Heart left ventricle (tissue), 16 donors: ENCODE measurements at regions not wholly inside any gene's neighbourhood (a gene's known extent, or its start where the extent isn't known, plus 50 kb on each side); places are given as distances from the start of the nearest gene placed in this dataset.
A peak's percentile ranks its signal among the peaks of the same experiment; 100 is the strongest.

Source experiments
- ATAC-seq, 4 donors: fragments of 200-7000 bp; cut with Tn5 transposase; one replicate each; pipeline ENCODE4 v1.9.1; 2020 to 2022; ENCODE audit warnings: moderate library complexity in 4 of 4, mild to moderate bottlenecking in 3 of 4, moderate number of reproducible peaks in 1 of 4
- DNase-seq, 5 donors: peaks; one replicate each; pipeline ENCODE4 v3.0.0-alpha.2; 2020
- H3K27ac ChIP-seq, 12 donors: fragments of 200-600 bp; sonication (generic) in 4 of 12; one replicate each; pipeline versions ENCODE4 v1.5.0 to v1.8.0; 2016 to 2022; ENCODE audit warnings: mild to moderate bottlenecking in 2 of 12
- H3K27me3 ChIP-seq, 9 donors: fragments of 200-600 bp; sonication (generic) in 2 of 9; one replicate each; pipeline versions ENCODE4 v1.5.1 to v1.8.0; 2016 to 2022; ENCODE audit warnings: mild to moderate bottlenecking in 3 of 9
- H3K36me3 ChIP-seq, 9 donors: fragments of 200-600 bp; sonication (generic) in 2 of 9; one replicate each; pipeline versions ENCODE4 v1.5.0 to v1.8.0; 2018 to 2022; ENCODE audit warnings: mild to moderate bottlenecking in 2 of 9
- H3K4me1 ChIP-seq, 12 donors: fragments of 200-600 bp; sonication (generic) in 4 of 12; one replicate each; pipeline versions ENCODE4 v1.5.0 to v1.8.0; 2016 to 2022; ENCODE audit warnings: mild to moderate bottlenecking in 3 of 12
- H3K4me3 ChIP-seq, 12 donors: fragments of 200-600 bp; sonication (generic) in 4 of 12; one replicate each; pipeline versions ENCODE4 v1.5.0 to v1.8.0; 2017 to 2022; ENCODE audit warnings: mild to moderate bottlenecking in 9 of 12, moderate library complexity in 4 of 12
- H3K9me3 ChIP-seq, 12 donors: fragments of 200-600 bp; sonication (generic) in 4 of 12; one replicate each; pipeline versions ENCODE4 v1.5.0 to v1.8.0; 2016 to 2022; ENCODE audit warnings: mild to moderate bottlenecking in 1 of 12
- CTCF ChIP-seq, 12 donors: fragments of 200-600 bp; sonication (generic) in 4 of 12; IDR thresholded peaks; one replicate each; pipeline versions ENCODE4 v1.5.0 to v1.8.0; 2018 to 2022; ENCODE audit warnings: antibody characterized with exemption in 12 of 12, mild to moderate bottlenecking in 5 of 12
- POLR2A ChIP-seq, 2 donors: fragments of 450-650 bp; IDR thresholded peaks; one replicate each; pipeline ENCODE4 v1.6.1; 2017; ENCODE audit warnings: antibody characterized with exemption in 2 of 2, mild to moderate bottlenecking in 2 of 2, moderate library complexity in 2 of 2
- WGBS, 4 donors: extraction: QIAGEN DNeasy Blood & Tissue Kit in 2 of 4; methylation state at CpG; one replicate each; pipeline versions ENCODE4 v1.1.5 to v1.1.7; 2013 to 2018; 5-methylcytosine and 5-hydroxymethylcytosine counted together
- intact Hi-C, 10 donors: fragments of 100-400 bp; cut with DNase I; formaldehyde crosslinking; loops; one replicate each; pipeline versions ENCODE4 v1.11.1 to v1.14.2; 2022
- donor health status: ischemic (EF 13 %, LVEDD 7.1; RV severe dilation, severe dysfunction).
- donor health status: healthy with polysubstance abuse.
- donor health status: DM: no; HTN: yes; CAD: no.
- donor health status: DM: no; HTN: no; CAD: no.
- donor health status: ischemic (EF 25% LVEDD 6.9; RV normal size, moderate dysfunction).
- donor health status: ischemic (EF 25% LVEDD 5.7; RV mildly dilated, moderate dysfunction).
- donor health status: healthy.
- donor health status: DM: yes; HTN: yes; CAD: no.
- donor health status: ischemic (EF 35%, LVEDD 5.7; RV mildly dilated, moderate dysfunction).
- donor health status: nonischemic (EF 11% LVEDD 7.7; RV severe dilation, severe dysfunction).
- donor health status: DM: yes; HTN: yes; CAD: no.
- donor health status: PGD.
- donor health status: ischemic (EF 29% LVEDD 5.4; RV normal size, mild dysfunction).
- donor health status: nonischemic (EF 23%, LVEDD 6.1; RV moderate dilation, normal function).

DNA sequence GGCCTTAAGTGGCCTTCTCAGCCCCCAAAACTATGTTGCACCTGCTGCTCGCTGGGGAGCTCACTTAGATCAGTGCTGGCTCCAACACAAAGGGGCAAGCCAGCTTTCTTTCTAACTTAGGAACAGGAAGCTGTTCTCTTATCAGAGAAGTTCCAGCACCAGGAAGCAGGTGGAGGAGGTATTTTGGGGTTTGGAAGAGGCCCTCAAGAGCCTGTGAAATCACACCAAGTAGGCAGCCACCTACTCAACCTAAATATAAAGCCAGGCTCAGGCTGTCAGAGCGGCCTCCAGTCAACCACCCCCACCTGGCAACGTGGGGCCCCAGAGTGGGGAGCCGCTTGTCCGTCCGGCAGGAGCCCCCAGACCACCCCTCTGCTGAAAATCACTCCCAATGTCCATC lies 152.8 kb downstream of the OLFM1 start:
- intact Hi-C loops, result no loop called here
- TF ChIP-seq POLR2A (IDR thresholded peaks at IDR 0.05), result no peak
- no peak for TF ChIP-seq CTCF (IDR thresholded peaks at IDR 0.05)
- Histone ChIP-seq H3K36me3 (no peaks in the 10 kb centered on the region), H3K27ac (no peak overlapping the region), H3K9me3 (no peaks in the 10 kb centered on the region), H3K4me1 (peaks cover 0 to 13% (median 0%) of the 10 kb centered on the region in 12 donors), H3K4me3 (no peak overlapping the region), H3K27me3 (peaks cover 0 to 42% (median 9%) of the 10 kb centered on the region in 9 donors)
- peak in 3 of 5 donors; percentile 4 to 14 (median 13) for DNase-seq
- WGBS, 4 donors, result 68 to 83% (median 71%) methylated on average over 4 to 6 of the region's 6 CpGs
- no peak for ATAC-seq

DNA sequence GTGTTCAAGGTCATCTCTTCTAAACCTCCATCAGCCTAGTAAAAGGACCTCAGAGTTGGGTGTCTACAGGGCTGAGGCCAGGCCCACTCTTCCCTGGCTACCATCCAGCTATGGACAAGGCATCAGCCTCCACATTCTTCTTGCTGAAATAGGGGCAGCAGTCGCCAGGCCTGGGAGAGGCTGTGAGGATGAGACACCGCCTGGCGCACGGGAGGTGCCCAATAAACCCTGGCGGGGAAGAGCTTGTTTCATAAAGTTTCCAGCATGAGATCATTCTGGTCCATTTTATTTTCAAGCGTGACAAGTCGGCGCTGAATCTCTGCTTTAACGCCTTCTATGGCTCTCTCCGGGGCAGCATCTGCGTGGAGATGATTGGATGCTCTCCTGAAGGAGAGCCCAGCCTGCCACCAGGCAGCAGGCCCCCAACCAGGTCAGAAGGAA lies 153.4 kb downstream of the OLFM1 start:
- no peak for ATAC-seq
- no peaks in the 10 kb centered on the region for H3K36me3 ChIP-seq
- H3K27ac ChIP-seq, result no peak overlapping the region
- H3K4me1 ChIP-seq, result peaks cover 0 to 15% (median 0%) of the 10 kb centered on the region in 12 donors
- H3K27me3 ChIP-seq, result peaks cover 0 to 49% (median 9%) of the 10 kb centered on the region in 9 donors
- no peak overlapping the region for H3K4me3 ChIP-seq
- DNase-seq, result peak in 3 of 5 donors; percentile 2 to 6 (median 6)
- WGBS, 4 donors, result 88 to 92% (median 89%) methylated on average over 11 of the region's 11 CpGs
- intact Hi-C loops, result no loop called here
- TF ChIP-seq POLR2A (IDR thresholded peaks at IDR 0.05) (no peak), CTCF (IDR thresholded peaks at IDR 0.05) (no peak)
- no peaks in the 10 kb centered on the region for H3K9me3 ChIP-seq

DNA sequence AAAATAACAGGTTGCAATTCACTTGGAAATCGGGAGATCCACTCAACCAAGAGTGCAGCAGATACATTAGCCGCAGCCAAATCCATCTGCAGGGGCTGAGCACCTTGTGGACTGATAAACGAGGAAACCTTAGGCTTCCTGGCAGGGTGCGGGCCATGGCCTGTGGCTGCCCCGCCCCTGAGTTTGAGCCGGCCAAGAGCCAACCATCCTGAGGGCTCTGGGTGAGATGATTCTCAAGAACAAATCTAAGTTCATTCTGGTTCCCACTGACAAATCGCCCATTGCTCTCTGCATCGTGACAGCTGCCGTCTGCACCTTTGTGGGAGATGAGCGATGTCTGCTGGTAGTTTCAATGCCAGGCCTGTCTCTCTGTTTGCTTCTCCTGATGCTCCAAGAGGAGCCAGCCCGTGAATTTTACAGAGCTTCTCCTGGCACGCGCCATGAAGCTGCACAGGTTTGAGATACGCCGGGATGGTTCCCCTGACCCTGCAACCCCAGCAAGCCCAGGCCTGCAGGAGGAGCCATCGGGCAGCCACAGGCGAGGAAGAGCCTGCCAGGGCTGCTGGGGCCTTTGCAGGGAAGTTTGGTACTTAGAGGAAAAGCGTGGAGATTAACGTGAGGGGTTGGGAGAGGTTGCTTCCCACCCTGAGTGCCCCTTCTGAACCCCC lies 154.0 kb downstream of the OLFM1 start:
- ATAC-seq (no peak), DNase-seq (peak in 3 of 5 donors; percentile 5 to 15 (median 5))
- intact Hi-C loops, result no loop called here
- no peak overlapping the region for H3K4me3 ChIP-seq
- no peak for TF ChIP-seq CTCF (IDR thresholded peaks at IDR 0.05)
- TF ChIP-seq POLR2A (IDR thresholded peaks at IDR 0.05), result no peak
- H3K36me3 ChIP-seq, result no peaks in the 10 kb centered on the region
- H3K4me1 ChIP-seq, result peaks cover 0 to 15% (median 0%) of the 10 kb centered on the region in 12 donors
- no peaks in the 10 kb centered on the region for H3K9me3 ChIP-seq
- no peak overlapping the region for H3K27ac ChIP-seq
- WGBS, 4 donors, result 72 to 80% (median 76%) methylated on average over 15 to 19 of the region's 19 CpGs
- H3K27me3 ChIP-seq, result peaks cover 0 to 54% (median 9%) of the 10 kb centered on the region in 9 donors

- Histone ChIP-seq H3K4me1 (peaks cover 0 to 15% (median 0%) of the 10 kb centered on the region in 12 donors), H3K4me3 (no peak overlapping the region), H3K27ac (no peak overlapping the region), H3K36me3 (no peaks in the 10 kb centered on the region), H3K9me3 (no peaks in the 10 kb centered on the region), H3K27me3 (peaks cover 0 to 59% (median 9%) of the 10 kb centered on the region in 9 donors)
- 70 to 81% (median 74%) methylated on average over 9 of the region's 9 CpGs for WGBS, 4 donors
- intact Hi-C loops, result no loop called here
- peak in 3 of 5 donors; percentile 7 to 9 (median 9) for DNase-seq
- no peak for TF ChIP-seq POLR2A (IDR thresholded peaks at IDR 0.05)
- TF ChIP-seq CTCF (IDR thresholded peaks at IDR 0.05), result no peak
- no peak for ATAC-seq
These were observed 154.6 kb downstream of the OLFM1 start for GRCh38 chr9:135242049-135242396.
